Stimulated activated naive CD8-positive, alpha-beta T cell treated with anti-CD3 and anti-CD28 coated beads, Interleukin-15, Interleukin-2, amounts not matched to agents 100 ng/mL and 50 ng/mL, for 24 hours (primary cell): ENCODE measurements at regions not wholly inside any gene's neighbourhood (a gene's known extent, or its start where the extent isn't known, plus 50 kb on each side); places are given as distances from the start of the nearest gene placed in this dataset.

Experiments
- H3K27ac Mint-ChIP-seq: one replicate; pipeline ENCODE4 v1.8.0; 2021; ENCODE audit warnings: mild to moderate bottlenecking, mixed read lengths
- H3K27me3 Mint-ChIP-seq: one replicate; pipeline ENCODE4 v1.8.0; 2021; ENCODE audit warnings: mixed read lengths
- H3K36me3 Mint-ChIP-seq: one replicate; pipeline ENCODE4 v1.8.0; 2021; ENCODE audit warnings: low read depth, mixed read lengths
- H3K4me1 Mint-ChIP-seq: one replicate; pipeline ENCODE4 v1.8.0; 2021; ENCODE audit warnings: low read depth, mixed read lengths
- H3K4me3 Mint-ChIP-seq: one replicate; pipeline ENCODE4 v1.8.0; 2021; ENCODE audit warnings: mild to moderate bottlenecking, mixed read lengths
- H3K9me3 Mint-ChIP-seq: one replicate; pipeline ENCODE4 v1.8.0; 2021; ENCODE audit warnings: mixed read lengths

DNA sequence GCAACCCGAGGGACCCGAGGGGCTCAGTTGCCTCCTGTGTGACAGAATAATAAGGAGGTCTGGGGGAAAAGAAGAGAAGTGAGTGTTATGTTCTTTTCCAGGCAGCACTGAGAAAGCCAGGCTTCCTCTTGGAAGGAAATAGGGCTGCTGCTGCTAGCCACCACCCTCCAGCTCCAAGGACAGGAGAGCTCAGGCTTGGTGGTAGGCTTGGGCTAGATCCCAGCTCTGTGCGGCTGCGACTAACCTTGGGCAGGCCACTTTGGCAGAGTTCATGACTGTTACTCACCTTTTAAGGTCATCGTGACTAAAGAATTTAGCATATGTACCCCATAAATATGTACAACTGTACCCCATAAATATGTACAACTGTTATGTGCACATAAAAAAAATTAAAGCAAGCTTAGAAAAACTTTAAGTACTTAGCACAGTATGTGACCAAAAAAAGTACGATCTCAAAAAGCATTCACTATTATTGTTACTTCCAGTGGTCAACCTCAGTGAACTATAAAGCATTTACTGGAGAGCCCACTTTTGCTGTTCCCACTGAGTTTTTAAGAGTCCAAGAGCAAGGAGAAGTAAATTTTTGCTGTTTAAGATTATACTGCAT lies 124.7 kb upstream of the POU2AF2 start:
- no peaks in the 10 kb centered on the region for H3K36me3 Mint-ChIP-seq
- no peak overlapping the region for H3K4me3 Mint-ChIP-seq
- H3K27ac Mint-ChIP-seq, result no peak overlapping the region
- H3K4me1 Mint-ChIP-seq, result no peaks in the 10 kb centered on the region
- H3K27me3 Mint-ChIP-seq, result no peaks in the 10 kb centered on the region
- H3K9me3 Mint-ChIP-seq, result no peaks in the 10 kb centered on the region

DNA sequence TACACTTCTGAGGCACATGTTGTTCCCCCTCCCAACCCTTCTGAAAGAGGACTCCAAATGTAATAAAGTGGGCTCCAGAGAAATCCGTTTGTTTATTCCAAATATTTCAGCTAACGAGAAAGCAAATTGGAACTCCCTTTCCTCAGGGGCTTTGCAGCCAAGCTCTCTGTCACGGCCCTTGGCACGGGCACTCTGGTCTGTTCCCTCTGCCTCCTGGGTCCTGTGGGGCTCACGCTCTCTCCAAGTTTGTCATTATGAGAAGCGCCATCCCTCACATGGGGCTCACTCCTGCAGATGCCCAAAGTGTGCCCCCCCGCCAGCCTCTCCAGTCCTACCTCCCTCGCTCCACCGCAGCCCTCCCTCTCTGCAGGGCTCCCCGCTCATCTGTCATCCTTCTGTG lies 125.4 kb upstream of the POU2AF2 start:
- H3K27ac Mint-ChIP-seq, result no peak overlapping the region

DNA sequence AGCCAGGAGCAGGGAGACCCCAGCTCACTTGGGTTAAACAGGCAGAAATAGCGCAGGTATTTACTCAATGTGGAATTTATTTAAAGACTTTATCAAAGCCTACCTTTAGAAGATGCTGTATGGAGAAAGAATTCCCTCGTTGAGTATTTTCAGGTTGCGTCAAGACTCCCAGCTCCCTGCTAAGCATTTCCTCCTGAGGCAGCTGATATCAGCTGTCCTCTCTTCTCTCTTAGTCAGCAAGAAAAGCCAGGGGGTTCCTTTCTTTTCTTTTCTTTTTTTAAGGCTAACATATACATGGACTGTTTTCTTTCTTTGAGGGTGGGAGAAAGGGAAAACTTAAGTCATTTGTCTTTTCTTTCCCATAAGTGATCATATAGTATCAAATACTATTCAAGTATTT lies 125.8 kb upstream of the POU2AF2 start:
- Mint-ChIP-seq H3K27ac (no peak overlapping the region), H3K27me3 (no peaks in the 10 kb centered on the region), H3K9me3 (no peaks in the 10 kb centered on the region), H3K36me3 (no peaks in the 10 kb centered on the region), H3K4me1 (no peaks in the 10 kb centered on the region), H3K4me3 (no peak overlapping the region)

More for the DNA sequence above, 125.4 kb upstream of the POU2AF2 start:
- no peak overlapping the region for H3K4me3 Mint-ChIP-seq
- no peaks in the 10 kb centered on the region for H3K27me3 Mint-ChIP-seq
- H3K9me3 Mint-ChIP-seq, result no peaks in the 10 kb centered on the region
- H3K36me3 Mint-ChIP-seq, result no peaks in the 10 kb centered on the region
- H3K4me1 Mint-ChIP-seq, result no peaks in the 10 kb centered on the region

DNA sequence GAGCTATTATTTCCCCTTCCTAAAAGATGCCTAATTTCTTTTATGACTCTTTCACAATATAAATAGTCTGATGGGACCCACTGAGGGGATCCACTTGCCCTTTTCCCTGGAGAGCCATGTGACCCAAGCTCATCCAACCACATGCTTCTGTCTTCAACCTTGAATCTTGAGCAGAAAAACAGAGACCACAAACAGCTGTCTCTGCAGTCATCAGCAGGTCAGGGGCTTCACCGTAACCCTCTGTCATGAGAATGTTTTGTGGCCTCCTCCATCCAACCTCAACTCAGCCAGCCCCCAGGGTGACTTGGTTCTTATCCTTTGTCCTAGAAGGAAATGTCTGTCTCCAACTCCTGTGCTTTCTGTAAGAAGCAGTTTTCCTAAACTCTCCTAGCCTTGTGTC lies 129.6 kb upstream of the POU2AF2 start:
- H3K27ac Mint-ChIP-seq, result no peak overlapping the region
- H3K4me3 Mint-ChIP-seq, result no peak overlapping the region
- H3K4me1 Mint-ChIP-seq, result no peaks in the 10 kb centered on the region
- no peaks in the 10 kb centered on the region for H3K36me3 Mint-ChIP-seq
- H3K9me3 Mint-ChIP-seq, result no peaks in the 10 kb centered on the region
- H3K27me3 Mint-ChIP-seq, result no peaks in the 10 kb centered on the region

DNA sequence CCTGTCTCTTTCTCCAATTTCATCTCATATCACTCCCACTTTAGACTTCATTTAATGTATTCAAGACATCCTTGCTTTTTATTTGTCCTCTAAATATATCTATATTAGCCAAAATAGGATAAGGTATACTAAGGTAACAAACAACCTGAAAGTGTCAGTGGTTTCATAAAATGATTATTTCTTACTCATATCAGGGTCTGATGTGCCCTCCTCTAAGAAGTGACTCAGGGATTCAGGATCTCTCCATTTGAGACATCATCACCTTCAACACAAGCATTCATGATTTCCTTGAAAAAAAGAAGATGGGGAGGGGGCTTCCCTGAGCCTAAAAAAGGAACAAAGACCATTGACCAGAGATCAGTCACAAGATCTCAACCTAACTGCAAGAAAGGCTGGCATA lies 131.4 kb upstream of the POU2AF2 start:
- H3K4me1 Mint-ChIP-seq, result no peaks in the 10 kb centered on the region
- H3K4me3 Mint-ChIP-seq, result no peak overlapping the region
- H3K27ac Mint-ChIP-seq, result no peak overlapping the region
- H3K9me3 Mint-ChIP-seq, result no peaks in the 10 kb centered on the region
- H3K36me3 Mint-ChIP-seq, result no peaks in the 10 kb centered on the region
- H3K27me3 Mint-ChIP-seq, result no peaks in the 10 kb centered on the region

DNA sequence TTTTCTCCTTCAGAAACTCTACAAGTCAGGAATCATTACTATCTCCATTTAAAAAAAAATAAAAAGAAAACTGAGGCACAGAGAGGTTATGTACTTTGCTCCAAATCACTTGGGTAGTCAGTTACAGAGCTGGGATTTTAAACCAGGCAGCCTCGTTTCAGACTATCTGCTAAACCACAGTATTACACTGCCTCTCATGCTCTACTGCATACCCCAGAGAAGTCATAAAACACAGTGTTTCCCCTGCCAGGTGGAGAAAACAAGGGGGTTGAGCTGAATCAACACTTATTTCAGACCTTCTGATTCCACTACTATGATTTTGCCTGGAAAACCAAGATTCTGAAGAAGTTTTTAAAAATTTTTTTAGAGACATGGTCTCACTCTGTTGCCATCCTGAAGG lies 132.9 kb upstream of the POU2AF2 start:
- Mint-ChIP-seq H3K4me3 (no peak overlapping the region), H3K9me3 (no peaks in the 10 kb centered on the region), H3K36me3 (no peaks in the 10 kb centered on the region), H3K4me1 (no peaks in the 10 kb centered on the region), H3K27ac (no peak overlapping the region), H3K27me3 (peaks cover 3% of the 10 kb centered on the region)

DNA sequence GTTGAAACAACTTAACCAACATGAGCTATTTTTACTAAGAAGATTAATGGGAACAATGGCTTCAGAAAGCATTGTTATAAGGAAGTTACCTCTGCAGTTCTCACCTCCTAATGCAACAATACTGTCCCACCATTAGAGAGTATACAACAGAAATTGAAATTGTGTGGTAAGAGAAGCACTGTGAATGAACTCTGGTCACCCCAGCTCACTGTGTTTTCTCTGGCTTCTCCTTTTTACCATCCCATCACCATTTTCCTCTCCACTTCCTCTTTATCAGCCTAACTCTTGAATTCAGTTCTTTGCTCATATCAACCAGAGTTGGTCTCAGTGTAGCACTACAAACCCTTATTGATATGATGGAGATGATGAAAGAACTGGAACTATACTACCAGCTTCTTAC lies 138.0 kb upstream of the POU2AF2 start:
- H3K4me3 Mint-ChIP-seq, result no peak overlapping the region
- H3K27me3 Mint-ChIP-seq, result peaks cover 6% of the 10 kb centered on the region
- H3K27ac Mint-ChIP-seq, result no peak overlapping the region
- no peaks in the 10 kb centered on the region for H3K9me3 Mint-ChIP-seq
- H3K4me1 Mint-ChIP-seq, result no peaks in the 10 kb centered on the region
- H3K36me3 Mint-ChIP-seq, result no peaks in the 10 kb centered on the region

- H3K27ac Mint-ChIP-seq, result no peak overlapping the region
These were observed 138.9 kb upstream of the POU2AF2 start for GRCh38 chr11:111106641-111107040.

GRCh38 chr11:111105566-111105965 lies 140.0 kb upstream of the POU2AF2 start:
- Mint-ChIP-seq H3K9me3 (no peaks in the 10 kb centered on the region), H3K4me3 (no peak overlapping the region), H3K36me3 (no peaks in the 10 kb centered on the region), H3K27ac (no peak overlapping the region), H3K27me3 (peaks cover 6% of the 10 kb centered on the region), H3K4me1 (no peaks in the 10 kb centered on the region)

More at GRCh38 chr11:111106641-111107040, 138.9 kb upstream of the POU2AF2 start:
- H3K9me3 Mint-ChIP-seq, result no peaks in the 10 kb centered on the region
- peaks cover 6% of the 10 kb centered on the region for H3K27me3 Mint-ChIP-seq
- H3K36me3 Mint-ChIP-seq, result no peaks in the 10 kb centered on the region
- H3K4me3 Mint-ChIP-seq, result no peak overlapping the region
- no peaks in the 10 kb centered on the region for H3K4me1 Mint-ChIP-seq

DNA sequence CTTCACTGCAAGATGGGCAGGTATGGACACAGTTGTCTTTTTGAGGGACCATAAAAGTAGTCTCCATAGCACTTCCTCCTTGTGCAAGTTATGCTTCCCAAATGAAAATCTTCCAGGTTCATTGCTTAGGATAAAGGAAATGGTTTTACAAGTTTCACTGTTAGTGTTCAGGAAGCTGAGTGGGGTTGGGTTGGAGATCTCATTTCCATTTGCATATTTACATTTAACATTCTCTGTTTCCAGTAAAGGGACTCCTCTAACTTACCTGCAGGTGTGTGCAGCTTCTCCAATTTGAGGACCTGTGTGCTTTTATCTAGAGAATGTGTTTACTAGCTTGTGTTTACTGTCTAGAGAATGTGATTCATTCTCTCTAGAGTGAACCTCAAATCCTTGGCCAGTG lies 141.3 kb upstream of the POU2AF2 start:
- Mint-ChIP-seq H3K4me3 (no peak overlapping the region), H3K9me3 (no peaks in the 10 kb centered on the region), H3K4me1 (no peaks in the 10 kb centered on the region), H3K27ac (no peak overlapping the region), H3K27me3 (peaks cover 6% of the 10 kb centered on the region), H3K36me3 (no peaks in the 10 kb centered on the region)

- Mint-ChIP-seq H3K27me3 (peaks cover 5% of the 10 kb centered on the region), H3K36me3 (no peaks in the 10 kb centered on the region), H3K4me1 (no peaks in the 10 kb centered on the region), H3K4me3 (no peak overlapping the region), H3K9me3 (no peaks in the 10 kb centered on the region), H3K27ac (no peak overlapping the region)
These were observed 143.6 kb upstream of the POU2AF2 start for GRCh38 chr11:111101881-111102280.

- H3K9me3 Mint-ChIP-seq, result no peaks in the 10 kb centered on the region
- H3K27me3 Mint-ChIP-seq, result peaks cover 6% of the 10 kb centered on the region
- H3K27ac Mint-ChIP-seq, result no peak overlapping the region
- no peak overlapping the region for H3K4me3 Mint-ChIP-seq
- no peaks in the 10 kb centered on the region for H3K4me1 Mint-ChIP-seq
- no peaks in the 10 kb centered on the region for H3K36me3 Mint-ChIP-seq
These were observed 146.4 kb upstream of the POU2AF2 start for GRCh38 chr11:111099028-111099713.

GRCh38 chr11:111098091-111098490 lies 147.4 kb upstream of the POU2AF2 start:
- Mint-ChIP-seq H3K27ac (no peak overlapping the region), H3K9me3 (no peaks in the 10 kb centered on the region), H3K4me1 (no peaks in the 10 kb centered on the region), H3K4me3 (no peak overlapping the region), H3K36me3 (no peaks in the 10 kb centered on the region), H3K27me3 (peaks cover 6% of the 10 kb centered on the region)

DNA sequence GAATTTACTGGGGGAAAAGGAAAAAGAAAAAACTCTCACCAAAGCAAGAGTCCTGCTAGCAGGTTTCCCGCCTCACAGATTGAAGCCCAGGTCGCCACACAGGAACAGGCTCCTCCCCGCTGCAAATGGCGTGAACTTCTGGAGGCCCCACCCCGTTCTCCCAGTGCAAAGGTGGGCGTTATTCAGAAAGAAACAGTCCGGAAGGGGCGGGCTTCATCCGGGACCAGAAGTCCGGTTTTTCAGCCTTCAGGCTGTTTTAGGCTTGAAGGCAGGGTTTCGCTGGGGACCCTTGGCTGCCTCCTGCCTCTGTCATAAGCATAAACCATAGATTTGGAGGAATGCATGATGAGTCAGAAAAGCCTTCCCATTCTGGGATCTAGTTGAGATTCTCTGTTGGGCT lies 148.3 kb upstream of the POU2AF2 start:
- Mint-ChIP-seq H3K9me3 (no peaks in the 10 kb centered on the region), H3K36me3 (no peaks in the 10 kb centered on the region), H3K4me1 (no peaks in the 10 kb centered on the region), H3K4me3 (no peak overlapping the region), H3K27me3 (peaks cover 3% of the 10 kb centered on the region), H3K27ac (no peak overlapping the region)

DNA sequence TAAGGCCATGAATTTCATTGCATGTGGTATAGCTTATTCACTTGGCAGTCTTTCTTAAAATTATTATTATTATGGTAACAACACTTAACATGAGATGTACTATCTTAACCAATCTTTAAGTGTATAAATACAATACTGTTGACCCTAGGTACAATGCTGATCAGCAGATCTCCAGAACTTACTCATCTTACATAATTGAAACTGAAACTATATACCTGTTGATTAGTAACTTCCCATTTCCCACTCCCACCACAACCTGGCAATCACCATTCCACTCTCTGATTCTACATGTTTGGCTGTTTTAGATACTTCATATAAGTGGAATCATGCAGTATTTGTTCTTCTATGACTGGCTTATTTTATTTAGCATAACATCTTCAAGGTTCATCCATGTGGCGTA lies 150.2 kb upstream of the POU2AF2 start:
- H3K4me1 Mint-ChIP-seq, result no peaks in the 10 kb centered on the region
- peaks cover 16% of the 10 kb centered on the region for H3K27me3 Mint-ChIP-seq
- no peak overlapping the region for H3K4me3 Mint-ChIP-seq
- no peak overlapping the region for H3K27ac Mint-ChIP-seq
- no peaks in the 10 kb centered on the region for H3K36me3 Mint-ChIP-seq
- H3K9me3 Mint-ChIP-seq, result no peaks in the 10 kb centered on the region

GRCh38 chr11:111093061-111093460 lies 152.5 kb upstream of the POU2AF2 start:
- no peaks in the 10 kb centered on the region for H3K4me1 Mint-ChIP-seq
- no peaks in the 10 kb centered on the region for H3K36me3 Mint-ChIP-seq
- peaks cover 31% of the 10 kb centered on the region for H3K27me3 Mint-ChIP-seq
- H3K27ac Mint-ChIP-seq, result no peak overlapping the region
- H3K9me3 Mint-ChIP-seq, result no peaks in the 10 kb centered on the region
- H3K4me3 Mint-ChIP-seq, result no peak overlapping the region
